ENCODE measurements at regions not wholly inside any gene's neighbourhood (a gene's known extent, or its start where the extent isn't known, plus 50 kb on each side); places are given as distances from the start of the nearest gene placed in this dataset.

DNA sequence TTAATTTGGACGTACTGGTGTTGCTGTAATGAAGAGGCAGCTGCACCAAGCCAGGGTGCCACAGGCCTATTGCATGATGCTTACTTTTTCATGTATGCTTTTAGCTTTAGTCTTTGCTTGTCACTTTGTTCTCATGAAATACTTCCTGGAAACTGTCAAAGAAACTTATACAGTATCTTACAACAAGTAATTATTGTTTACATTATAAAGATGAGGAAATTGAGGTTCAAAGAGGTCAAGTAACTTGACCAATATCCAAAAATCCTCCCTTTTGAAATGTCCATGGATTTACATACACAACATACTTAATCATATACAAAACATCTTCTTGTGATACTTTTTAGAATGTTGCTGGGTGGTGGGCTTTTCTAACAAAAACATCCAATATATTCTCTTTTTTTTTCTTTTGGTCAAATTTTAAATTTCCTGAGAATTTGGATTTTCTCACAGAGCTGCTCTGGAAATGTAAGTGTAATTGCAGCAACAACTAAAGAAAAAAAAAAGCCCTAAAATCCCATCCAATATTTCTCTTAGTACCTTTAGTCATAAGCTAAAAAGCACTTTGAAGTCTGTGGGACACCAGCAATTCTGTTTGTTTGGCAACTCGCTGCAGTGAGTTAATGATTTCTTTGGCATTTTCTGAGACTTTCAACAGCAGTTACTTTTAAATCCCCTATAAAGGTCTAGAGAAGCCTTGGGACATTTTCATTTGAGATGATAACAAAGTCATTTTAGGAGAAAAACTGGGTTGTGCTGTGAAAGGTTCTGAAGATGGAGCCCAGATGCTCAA lies 500.6 kb upstream of the IGFBP3 start:
- Histone ChIP-seq H3K36me3 (ENCODE audit: control insufficient read depth in 5 of 5, insufficient read depth in 5 of 5, low read length in 5 of 5) (no peaks in the 10 kb centered on the region), H3K4me3 (ENCODE audit: low read depth in 1 of 5, low read length in 5 of 5) (no peak overlapping the region), H3K27ac (ENCODE audit: low read depth, low read length) (no peak overlapping the region), H3K4me1 (ENCODE audit: control insufficient read depth in 5 of 5, insufficient read depth in 5 of 5, low read length in 5 of 5) (no peaks in the 10 kb centered on the region), H3K27me3 (ENCODE audit: control insufficient read depth in 5 of 5, insufficient read depth in 4 of 5, low read length in 5 of 5) (no peaks in the 10 kb centered on the region), H3K9ac (ENCODE audit: low read length in 5 of 5) (no peak overlapping the region), H3K9me3 (ENCODE audit: control insufficient read depth in 5 of 5, low read length in 5 of 5) (no peaks in the 10 kb centered on the region)

- Histone ChIP-seq H3K36me3 (ENCODE audit: control insufficient read depth in 5 of 5, insufficient read depth in 5 of 5, low read length in 5 of 5) (no peaks in the 10 kb centered on the region), H3K4me1 (ENCODE audit: control insufficient read depth in 5 of 5, insufficient read depth in 5 of 5, low read length in 5 of 5) (no peaks in the 10 kb centered on the region), H3K4me3 (ENCODE audit: low read depth in 1 of 5, low read length in 5 of 5) (no peak overlapping the region), H3K9ac (ENCODE audit: low read length in 5 of 5) (no peak overlapping the region), H3K9me3 (ENCODE audit: control insufficient read depth in 5 of 5, low read length in 5 of 5) (no peaks in the 10 kb centered on the region), H3K27me3 (ENCODE audit: control insufficient read depth in 5 of 5, insufficient read depth in 4 of 5, low read length in 5 of 5) (no peaks in the 10 kb centered on the region), H3K27ac (ENCODE audit: low read depth, low read length) (no peak overlapping the region)
Measured at GRCh38 chr7:46414946-46415345, 493.9 kb upstream of the IGFBP3 start.

DNA sequence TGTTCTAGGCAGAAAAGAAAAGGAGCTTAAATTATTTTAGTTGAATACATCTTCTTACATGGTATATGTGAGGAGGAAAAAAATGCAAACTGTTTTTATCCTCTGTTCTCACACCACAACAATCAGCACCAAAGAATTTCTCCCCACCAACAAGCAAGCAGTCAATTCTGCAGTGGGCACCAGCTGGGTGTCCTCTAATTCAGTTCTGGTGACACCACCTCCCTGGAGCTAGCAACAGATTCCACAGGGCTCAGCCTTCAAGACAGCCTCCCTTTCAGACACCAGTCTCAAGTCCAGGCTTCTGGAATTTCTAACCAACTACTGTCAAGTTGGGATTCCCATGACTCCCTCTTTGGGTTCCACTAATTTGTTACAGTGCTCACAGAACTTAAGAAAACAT lies 490.2 kb upstream of the IGFBP3 start:
- Histone ChIP-seq H3K27me3 (ENCODE audit: control insufficient read depth in 5 of 5, insufficient read depth in 4 of 5, low read length in 5 of 5) (no peaks in the 10 kb centered on the region), H3K4me1 (ENCODE audit: control insufficient read depth in 5 of 5, insufficient read depth in 5 of 5, low read length in 5 of 5) (no peaks in the 10 kb centered on the region), H3K9ac (ENCODE audit: low read length in 5 of 5) (no peak overlapping the region), H3K36me3 (ENCODE audit: control insufficient read depth in 5 of 5, insufficient read depth in 5 of 5, low read length in 5 of 5) (no peaks in the 10 kb centered on the region), H3K4me3 (ENCODE audit: low read depth in 1 of 5, low read length in 5 of 5) (no peak overlapping the region), H3K27ac (ENCODE audit: low read depth, low read length) (no peak overlapping the region), H3K9me3 (ENCODE audit: control insufficient read depth in 5 of 5, low read length in 5 of 5) (no peaks in the 10 kb centered on the region)

DNA sequence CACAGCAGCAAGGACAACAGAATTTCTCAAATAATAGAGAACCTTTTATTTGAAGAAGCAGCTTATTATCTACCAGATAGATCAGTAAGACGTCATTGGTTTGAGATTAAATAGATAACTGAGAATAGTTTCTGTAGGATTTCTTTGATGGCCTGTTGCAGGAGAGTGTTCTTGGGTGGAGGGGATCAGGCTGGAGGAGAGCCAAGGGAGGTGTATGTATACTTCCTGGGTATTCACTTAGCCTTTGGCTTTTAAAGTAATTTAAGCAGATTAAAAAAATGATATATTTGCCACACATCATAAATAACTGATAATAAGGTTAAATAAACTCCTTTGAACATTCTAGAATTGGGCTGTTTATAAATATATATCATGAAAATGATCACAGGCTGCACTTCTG lies 486.1 kb upstream of the IGFBP3 start:
- no peaks in the 10 kb centered on the region for H3K36me3 ChIP-seq (ENCODE audit: control insufficient read depth in 5 of 5, insufficient read depth in 5 of 5, low read length in 5 of 5)
- no peak overlapping the region for H3K9ac ChIP-seq (ENCODE audit: low read length in 5 of 5)
- H3K27ac ChIP-seq (ENCODE audit: low read depth, low read length), result no peak overlapping the region
- no peaks in the 10 kb centered on the region for H3K9me3 ChIP-seq (ENCODE audit: control insufficient read depth in 5 of 5, low read length in 5 of 5)
- no peaks in the 10 kb centered on the region for H3K4me1 ChIP-seq (ENCODE audit: control insufficient read depth in 5 of 5, insufficient read depth in 5 of 5, low read length in 5 of 5)
- no peak overlapping the region for H3K4me3 ChIP-seq (ENCODE audit: low read depth in 1 of 5, low read length in 5 of 5)
- no peaks in the 10 kb centered on the region for H3K27me3 ChIP-seq (ENCODE audit: control insufficient read depth in 5 of 5, insufficient read depth in 4 of 5, low read length in 5 of 5)

DNA sequence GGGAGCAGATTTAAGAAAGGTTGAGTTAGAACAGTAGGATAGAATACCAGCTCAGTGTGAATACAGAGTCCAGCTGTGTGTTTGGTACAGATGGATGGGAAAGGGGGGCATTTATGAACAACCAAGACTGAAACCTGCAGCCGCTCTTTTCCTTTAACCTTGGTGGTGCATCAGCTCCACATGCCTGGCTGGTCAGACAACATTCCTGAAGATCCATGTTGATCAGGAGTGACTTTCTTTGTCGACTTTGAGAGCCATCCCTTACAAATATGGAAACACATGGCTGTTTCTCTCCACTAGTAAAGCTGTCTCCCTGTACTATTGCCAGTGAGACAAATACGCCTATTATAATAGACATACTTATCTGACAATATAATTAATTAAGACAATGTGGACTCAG lies 476.5 kb upstream of the IGFBP3 start:
- Histone ChIP-seq H3K9me3 (ENCODE audit: control insufficient read depth in 5 of 5, low read length in 5 of 5) (peaks cover 0 to 3% (median 0%) of the 10 kb centered on the region in 5 donors), H3K27me3 (ENCODE audit: control insufficient read depth in 5 of 5, insufficient read depth in 4 of 5, low read length in 5 of 5) (no peaks in the 10 kb centered on the region), H3K4me1 (ENCODE audit: control insufficient read depth in 5 of 5, insufficient read depth in 5 of 5, low read length in 5 of 5) (peaks cover 0 to 9% (median 4%) of the 10 kb centered on the region in 5 donors), H3K9ac (ENCODE audit: low read length in 5 of 5) (no peak overlapping the region), H3K27ac (ENCODE audit: low read depth, low read length) (no peak overlapping the region), H3K36me3 (ENCODE audit: control insufficient read depth in 5 of 5, insufficient read depth in 5 of 5, low read length in 5 of 5) (no peaks in the 10 kb centered on the region), H3K4me3 (ENCODE audit: low read depth in 1 of 5, low read length in 5 of 5) (no peak overlapping the region)

DNA sequence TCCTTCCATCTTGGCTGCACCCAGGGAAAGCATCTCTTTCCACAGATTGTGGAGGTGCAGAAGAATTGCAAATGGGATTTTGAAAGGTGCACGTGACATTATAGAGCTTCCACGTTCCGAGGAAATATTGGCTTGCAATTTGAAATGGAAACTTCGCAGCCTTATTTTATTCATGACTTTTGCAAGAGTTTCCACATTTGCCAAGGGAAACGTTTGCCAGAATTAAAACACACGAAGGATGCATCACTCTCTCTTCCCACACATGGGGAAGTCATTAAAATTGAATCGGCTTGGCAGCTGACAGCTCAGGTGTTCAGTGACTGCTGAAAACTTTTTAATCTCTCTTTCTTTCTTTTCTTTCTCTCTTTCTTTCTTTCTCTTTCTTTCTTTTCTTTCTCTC lies 475.4 kb upstream of the IGFBP3 start:
- H3K9ac ChIP-seq (ENCODE audit: low read length in 5 of 5), result no peak overlapping the region
- H3K9me3 ChIP-seq (ENCODE audit: control insufficient read depth in 5 of 5, low read length in 5 of 5), result no peaks in the 10 kb centered on the region
- peaks cover 0 to 20% (median 8%) of the 10 kb centered on the region in 5 donors for H3K4me1 ChIP-seq (ENCODE audit: control insufficient read depth in 5 of 5, insufficient read depth in 5 of 5, low read length in 5 of 5)
- H3K4me3 ChIP-seq (ENCODE audit: low read depth in 1 of 5, low read length in 5 of 5), result no peak overlapping the region
- no peaks in the 10 kb centered on the region for H3K27me3 ChIP-seq (ENCODE audit: control insufficient read depth in 5 of 5, insufficient read depth in 4 of 5, low read length in 5 of 5)
- H3K36me3 ChIP-seq (ENCODE audit: control insufficient read depth in 5 of 5, insufficient read depth in 5 of 5, low read length in 5 of 5), result no peaks in the 10 kb centered on the region
- H3K27ac ChIP-seq (ENCODE audit: low read depth, low read length), result no peak overlapping the region

GRCh38 chr7:46393142-46393541 lies 472.1 kb upstream of the IGFBP3 start:
- Histone ChIP-seq H3K9me3 (ENCODE audit: control insufficient read depth in 5 of 5, low read length in 5 of 5) (no peaks in the 10 kb centered on the region), H3K27me3 (ENCODE audit: control insufficient read depth in 5 of 5, insufficient read depth in 4 of 5, low read length in 5 of 5) (no peaks in the 10 kb centered on the region), H3K4me1 (ENCODE audit: control insufficient read depth in 5 of 5, insufficient read depth in 5 of 5, low read length in 5 of 5) (peaks cover 0 to 32% (median 20%) of the 10 kb centered on the region in 5 donors), H3K27ac (ENCODE audit: low read depth, low read length) (no peak overlapping the region), H3K9ac (ENCODE audit: low read length in 5 of 5) (no peak overlapping the region), H3K36me3 (ENCODE audit: control insufficient read depth in 5 of 5, insufficient read depth in 5 of 5, low read length in 5 of 5) (no peaks in the 10 kb centered on the region), H3K4me3 (ENCODE audit: low read depth in 1 of 5, low read length in 5 of 5) (no peak overlapping the region)

DNA sequence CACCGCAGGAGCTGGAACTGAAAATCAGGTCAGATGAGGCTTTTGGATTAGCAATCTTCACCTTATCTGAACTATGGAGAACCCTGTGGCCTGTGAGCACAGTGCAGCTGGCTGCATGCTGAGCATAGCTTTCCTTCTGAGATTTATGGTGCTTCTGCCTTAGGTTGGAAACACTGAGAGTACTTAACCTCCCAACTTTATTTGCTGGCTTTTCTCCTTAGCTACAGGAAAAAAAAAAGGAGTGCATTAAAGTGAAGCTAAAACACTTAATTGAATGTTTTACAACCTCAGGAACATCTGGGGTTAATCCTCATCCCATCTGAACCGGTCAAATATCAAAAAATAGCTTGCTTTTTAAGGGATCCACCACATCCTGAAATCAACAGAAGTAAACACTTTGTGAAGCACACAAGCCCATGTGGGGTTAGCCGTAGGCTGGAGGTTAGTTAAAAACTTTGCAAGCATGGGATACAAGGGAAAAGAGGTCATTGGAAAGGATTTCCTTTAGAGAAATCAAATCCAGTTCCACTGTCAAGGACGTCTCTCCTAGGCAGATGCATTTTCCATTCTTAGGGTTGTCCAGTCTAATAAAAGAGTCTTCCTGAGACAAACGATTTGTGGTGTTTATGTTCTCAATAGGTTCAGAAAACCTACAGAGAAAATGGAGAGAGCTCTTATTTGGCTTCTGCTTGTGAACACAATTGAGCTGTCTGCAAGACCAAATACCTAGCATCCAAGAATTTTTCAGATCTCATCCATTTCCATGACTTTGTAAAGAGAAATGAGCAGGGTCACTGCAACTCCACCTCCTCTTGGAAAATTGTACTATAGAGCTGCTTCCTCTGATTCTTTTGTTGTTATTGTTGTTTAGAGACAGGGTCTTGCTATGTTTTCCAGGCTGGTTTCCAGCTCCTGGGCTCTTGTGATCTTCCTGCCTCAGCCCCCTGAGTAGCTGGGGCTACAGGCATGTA lies 470.4 kb upstream of the IGFBP3 start:
- no peak overlapping the region for H3K27ac ChIP-seq (ENCODE audit: low read depth, low read length)
- no peaks in the 10 kb centered on the region for H3K9me3 ChIP-seq (ENCODE audit: control insufficient read depth in 5 of 5, low read length in 5 of 5)

DNA sequence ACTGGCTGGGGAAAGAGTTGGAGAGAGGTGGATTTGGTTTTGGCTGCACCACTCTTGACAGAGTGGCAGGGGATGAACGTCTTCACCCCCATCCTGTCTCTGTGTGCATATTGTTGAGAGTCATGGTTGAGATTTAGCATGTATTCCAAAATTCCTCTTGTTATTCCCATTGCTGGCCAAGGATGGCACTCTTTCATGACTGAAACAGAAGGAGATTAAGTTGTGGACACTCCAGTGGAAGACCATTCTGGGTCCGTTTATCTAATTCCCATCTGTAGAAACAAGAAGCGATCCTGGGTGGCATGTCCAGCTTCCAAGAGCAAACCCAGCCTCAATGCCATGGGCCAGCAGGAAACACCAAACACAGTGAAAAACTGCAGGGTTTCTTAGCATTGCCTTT lies 469.0 kb upstream of the IGFBP3 start:
- Histone ChIP-seq H3K27ac (ENCODE audit: low read depth, low read length) (no peak overlapping the region), H3K36me3 (ENCODE audit: control insufficient read depth in 5 of 5, insufficient read depth in 5 of 5, low read length in 5 of 5) (no peaks in the 10 kb centered on the region), H3K9me3 (ENCODE audit: control insufficient read depth in 5 of 5, low read length in 5 of 5) (no peaks in the 10 kb centered on the region), H3K4me1 (ENCODE audit: control insufficient read depth in 5 of 5, insufficient read depth in 5 of 5, low read length in 5 of 5) (peaks cover 0 to 32% (median 20%) of the 10 kb centered on the region in 5 donors), H3K9ac (ENCODE audit: low read length in 5 of 5) (no peak overlapping the region), H3K4me3 (ENCODE audit: low read depth in 1 of 5, low read length in 5 of 5) (no peak overlapping the region), H3K27me3 (ENCODE audit: control insufficient read depth in 5 of 5, insufficient read depth in 4 of 5, low read length in 5 of 5) (no peaks in the 10 kb centered on the region)

More for the DNA sequence above, 470.4 kb upstream of the IGFBP3 start:
- H3K4me1 ChIP-seq (ENCODE audit: control insufficient read depth in 5 of 5, insufficient read depth in 5 of 5, low read length in 5 of 5), result peaks cover 0 to 32% (median 20%) of the 10 kb centered on the region in 5 donors
- H3K9ac ChIP-seq (ENCODE audit: low read length in 5 of 5), result no peak overlapping the region
- H3K27me3 ChIP-seq (ENCODE audit: control insufficient read depth in 5 of 5, insufficient read depth in 4 of 5, low read length in 5 of 5), result no peaks in the 10 kb centered on the region
- H3K36me3 ChIP-seq (ENCODE audit: control insufficient read depth in 5 of 5, insufficient read depth in 5 of 5, low read length in 5 of 5), result no peaks in the 10 kb centered on the region
- no peak overlapping the region for H3K4me3 ChIP-seq (ENCODE audit: low read depth in 1 of 5, low read length in 5 of 5)

DNA sequence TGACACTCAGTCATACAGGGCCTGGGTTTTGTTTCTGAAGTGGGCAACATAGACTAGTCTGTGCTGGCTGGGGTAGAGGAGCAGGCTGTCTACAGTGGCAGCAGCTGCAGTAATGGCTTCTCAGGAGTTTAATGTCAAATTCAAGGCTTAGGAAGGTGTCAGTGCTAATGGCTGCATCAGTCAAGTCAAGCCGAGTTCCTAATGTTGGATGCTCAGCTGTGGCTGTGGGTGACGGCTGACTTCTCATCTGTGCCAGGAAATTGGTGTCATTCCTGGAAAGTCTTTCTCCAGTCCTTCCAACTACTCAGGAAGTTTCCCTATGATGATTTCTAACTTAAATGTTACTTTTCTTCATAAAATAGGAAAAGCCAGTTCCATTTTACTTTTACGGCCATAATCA lies 468.1 kb upstream of the IGFBP3 start:
- no peaks in the 10 kb centered on the region for H3K9me3 ChIP-seq (ENCODE audit: control insufficient read depth in 5 of 5, low read length in 5 of 5)
- no peak overlapping the region for H3K4me3 ChIP-seq (ENCODE audit: low read depth in 1 of 5, low read length in 5 of 5)
- no peaks in the 10 kb centered on the region for H3K36me3 ChIP-seq (ENCODE audit: control insufficient read depth in 5 of 5, insufficient read depth in 5 of 5, low read length in 5 of 5)
- no peaks in the 10 kb centered on the region for H3K27me3 ChIP-seq (ENCODE audit: control insufficient read depth in 5 of 5, insufficient read depth in 4 of 5, low read length in 5 of 5)
- peaks cover 0 to 32% (median 20%) of the 10 kb centered on the region in 5 donors for H3K4me1 ChIP-seq (ENCODE audit: control insufficient read depth in 5 of 5, insufficient read depth in 5 of 5, low read length in 5 of 5)
- no peak overlapping the region for H3K27ac ChIP-seq (ENCODE audit: low read depth, low read length)
- H3K9ac ChIP-seq (ENCODE audit: low read length in 5 of 5), result no peak overlapping the region
